GM18909 (cell line): ENCODE measurements at regions not wholly inside any gene's neighbourhood (a gene's known extent, or its start where the extent isn't known, plus 50 kb on each side); places are given as distances from the start of the nearest gene placed in this dataset.

Source experiments
- ATAC-seq: cut with Tn5 transposase; IDR thresholded peaks from one replicate; pipeline ENCODE4 v1.9.1; 2021; ENCODE audit warnings: mild to moderate bottlenecking; ENCODE audit not compliant: unreplicated experiment, poor library complexity

DNA sequence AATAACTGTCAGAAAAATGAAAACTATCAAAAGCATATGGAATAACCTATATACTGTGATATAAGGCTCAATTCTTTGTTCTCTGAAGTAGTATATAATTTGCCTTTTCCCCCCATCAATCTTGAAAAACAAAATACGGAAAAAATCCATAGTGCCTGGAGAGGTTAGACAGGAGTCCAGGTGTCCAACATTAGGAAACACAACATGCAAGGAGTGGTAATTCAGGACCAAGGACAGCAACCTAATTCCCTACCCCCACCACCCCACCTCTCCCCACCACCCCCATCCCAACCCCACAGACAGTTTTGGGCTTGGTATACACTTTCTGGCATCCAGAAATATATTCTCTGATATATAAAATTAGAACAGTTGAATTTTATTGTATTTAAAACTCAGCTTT, 55.1 kb upstream of the SLC25A26 start:
- ATAC-seq: no peak

DNA sequence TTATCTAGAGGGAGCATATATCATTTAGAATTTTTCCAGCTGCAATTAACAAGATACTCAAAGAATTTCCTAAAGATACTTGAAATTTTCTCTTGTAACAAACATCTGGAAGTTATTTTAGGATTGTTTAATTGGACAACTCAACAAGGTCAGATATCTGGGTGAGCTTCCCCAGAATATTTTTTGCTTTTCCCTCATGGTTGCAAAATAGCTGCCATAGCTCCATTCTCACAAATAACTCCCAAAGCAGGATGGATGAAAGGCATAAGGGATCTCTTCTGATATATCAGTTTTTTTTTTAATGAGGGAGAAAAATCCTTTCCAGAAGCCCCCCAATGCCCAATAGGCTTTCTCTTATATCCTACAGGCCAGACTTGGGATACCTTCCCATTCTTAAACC, 56.6 kb upstream of the SLC25A26 start:
- no peak for ATAC-seq

DNA sequence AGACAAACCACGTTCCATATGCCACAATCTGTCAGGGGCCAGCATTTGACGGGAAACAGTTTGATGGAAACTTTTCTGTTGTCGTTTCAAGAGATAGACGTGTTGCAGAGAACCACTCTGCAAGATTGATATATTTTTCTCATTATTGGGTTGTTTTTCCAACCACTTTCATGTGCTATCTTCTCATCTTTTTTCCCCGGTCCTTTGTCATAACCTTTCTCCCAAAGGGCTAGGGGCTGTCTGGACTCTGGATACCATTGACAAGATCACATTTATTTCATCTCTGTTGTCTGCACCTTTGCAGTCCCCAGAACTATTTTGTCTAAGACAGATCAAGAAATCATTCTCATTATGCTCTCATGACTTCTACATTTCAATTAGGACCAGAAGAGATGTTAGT, 57.6 kb upstream of the SLC25A26 start:
- ATAC-seq: no peak

GRCh38 chr3:66162766-66163165, 58.0 kb upstream of the SLC25A26 start:
- no peak for ATAC-seq

DNA sequence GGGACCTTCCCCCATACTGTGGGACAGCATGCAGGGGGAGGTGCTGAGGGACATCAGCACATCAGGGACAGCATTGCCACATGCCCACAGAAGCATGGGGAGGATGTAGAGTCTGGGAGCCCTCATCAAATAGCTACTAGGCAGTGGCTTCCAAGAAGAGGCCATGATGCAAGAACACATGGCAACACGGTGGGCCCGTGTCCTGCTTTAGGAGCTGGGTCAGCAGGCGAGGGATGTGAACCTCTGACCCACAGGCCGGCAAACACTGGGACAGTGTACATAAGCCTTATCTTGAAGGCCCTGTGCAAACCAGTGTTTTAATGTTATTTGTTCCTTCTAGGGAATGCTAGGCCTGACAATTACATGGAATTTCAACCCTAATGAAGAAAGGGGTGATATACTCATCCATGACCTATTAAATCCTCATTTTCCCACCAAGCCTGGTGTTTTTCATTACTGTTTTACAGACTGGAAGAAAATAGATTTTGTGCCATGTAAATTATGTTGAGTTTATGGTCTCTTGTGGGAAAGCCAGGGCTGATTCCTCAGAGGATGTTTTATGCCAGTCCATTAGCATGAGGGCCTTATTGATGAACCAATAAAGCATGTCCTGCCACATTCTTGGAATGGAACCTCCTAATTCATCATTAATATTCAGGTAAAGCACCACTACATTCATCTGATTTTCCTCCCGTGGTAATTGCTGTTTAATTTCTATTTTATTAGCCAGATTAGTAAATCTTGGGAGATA, 61.7 kb upstream of the SLC25A26 start:
- ATAC-seq: no peak

GRCh38 chr3:66154444-66154861, 66.3 kb upstream of the SLC25A26 start:
- no peak for ATAC-seq

GRCh38 chr3:66153481-66154443, 67.0 kb upstream of the SLC25A26 start:
- ATAC-seq: no peak

GRCh38 chr3:66152336-66152735, 68.5 kb upstream of the SLC25A26 start:
- ATAC-seq: no peak

DNA sequence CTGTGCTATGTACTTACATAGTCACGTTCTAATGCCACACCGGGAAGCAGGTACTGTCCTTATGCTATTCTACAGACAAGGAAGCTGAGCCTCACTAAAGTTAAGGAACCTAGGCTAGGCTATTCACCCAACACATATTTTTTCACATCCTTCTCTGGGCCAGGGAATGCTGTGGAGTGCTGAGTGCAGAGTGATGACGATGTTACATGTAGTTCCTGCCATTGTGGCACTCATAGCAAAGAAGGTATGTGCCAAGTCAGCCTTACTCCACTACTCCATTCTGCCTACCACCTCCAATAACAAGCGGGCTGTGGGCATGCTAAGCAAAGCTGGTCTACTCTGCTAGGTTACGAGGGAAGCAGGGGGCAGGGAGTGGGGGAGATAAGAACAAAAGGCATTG, 69.8 kb upstream of the SLC25A26 start:
- ATAC-seq: no peak

GRCh38 chr3:66149269-66149668, 71.5 kb upstream of the SLC25A26 start:
- ATAC-seq: no peak

DNA sequence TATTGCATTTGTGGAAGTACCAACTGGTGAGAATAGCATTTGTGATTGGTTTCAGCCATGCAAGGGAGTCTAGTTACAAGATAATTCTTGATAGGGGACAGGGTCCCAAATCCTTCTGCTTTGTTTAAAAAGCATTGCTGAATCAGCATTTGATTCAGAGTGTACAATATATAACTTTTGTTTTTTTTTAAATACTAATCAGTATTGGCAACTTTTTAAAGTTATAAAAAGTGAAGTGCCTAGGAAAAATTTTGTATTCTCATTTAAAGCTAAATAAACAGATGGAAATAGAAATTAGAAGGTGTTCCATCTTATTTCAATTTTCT, 75.4 kb upstream of the SLC25A26 start:
- ATAC-seq: no peak

DNA sequence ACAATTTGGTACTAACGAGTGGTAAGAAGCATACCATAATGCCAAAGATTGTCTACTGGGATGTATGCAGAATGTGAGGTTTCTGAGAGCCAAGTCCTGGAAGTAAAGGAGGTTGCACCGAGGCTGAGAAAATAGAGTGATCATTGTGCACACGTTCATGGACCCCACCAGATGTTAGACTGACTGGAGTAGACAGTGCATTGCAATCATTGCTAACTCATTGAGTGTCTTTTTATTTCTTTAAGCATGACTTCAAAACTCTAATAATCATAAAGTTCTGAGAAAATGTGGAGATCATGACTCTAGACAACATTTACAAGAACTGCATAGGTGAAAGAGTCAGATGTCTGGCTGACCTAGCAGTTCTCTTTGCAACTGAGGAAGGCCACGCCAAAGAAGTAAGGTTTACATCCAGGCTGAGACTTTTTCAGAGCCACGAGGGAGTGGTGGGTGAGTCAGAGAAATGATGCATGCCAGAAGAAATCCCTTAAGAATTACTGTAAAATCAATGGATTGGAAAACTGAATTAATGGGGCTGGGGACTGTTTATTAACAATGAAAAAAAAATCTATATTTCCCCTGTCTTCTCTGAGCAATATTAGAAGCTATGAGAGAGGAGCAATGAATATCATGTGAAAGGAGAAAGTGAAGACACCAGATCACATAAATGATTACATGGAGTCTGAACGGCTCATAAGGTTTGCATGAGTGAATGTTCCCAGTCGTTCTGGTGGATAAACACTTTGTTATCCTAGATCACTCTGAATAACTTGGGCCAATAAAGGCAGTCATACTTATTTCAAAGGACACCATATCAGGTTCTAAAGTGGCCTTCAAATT, 76.0 kb upstream of the SLC25A26 start:
- no peak for ATAC-seq

DNA sequence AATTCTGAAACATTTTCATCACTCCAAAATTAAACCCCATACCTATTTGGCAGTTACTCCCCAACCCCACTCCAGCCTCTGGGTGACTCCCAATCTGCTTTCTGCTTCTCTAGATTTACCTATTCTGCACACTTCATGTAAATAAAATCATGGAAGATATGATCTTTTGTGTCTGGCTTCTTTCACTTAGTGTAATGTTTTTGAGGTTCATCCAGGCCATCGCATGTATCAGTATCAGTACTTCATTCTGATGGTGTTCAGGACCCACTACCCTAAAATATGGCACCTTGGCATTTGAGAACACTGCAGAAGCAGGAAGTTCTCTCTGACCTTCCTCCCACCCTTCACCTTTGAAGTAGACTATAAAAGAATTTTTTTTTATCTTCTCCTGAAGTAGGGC, 78.7 kb upstream of the SLC25A26 start:
- ATAC-seq: no peak

GRCh38 chr3:66140743-66141372, 79.9 kb upstream of the SLC25A26 start:
- ATAC-seq: peak; percentile 71

GRCh38 chr3:66140106-66140505, 80.7 kb upstream of the SLC25A26 start:
- ATAC-seq: no peak

- ATAC-seq: no peak
Measured at GRCh38 chr3:66139415-66139814, 81.4 kb upstream of the SLC25A26 start.

DNA sequence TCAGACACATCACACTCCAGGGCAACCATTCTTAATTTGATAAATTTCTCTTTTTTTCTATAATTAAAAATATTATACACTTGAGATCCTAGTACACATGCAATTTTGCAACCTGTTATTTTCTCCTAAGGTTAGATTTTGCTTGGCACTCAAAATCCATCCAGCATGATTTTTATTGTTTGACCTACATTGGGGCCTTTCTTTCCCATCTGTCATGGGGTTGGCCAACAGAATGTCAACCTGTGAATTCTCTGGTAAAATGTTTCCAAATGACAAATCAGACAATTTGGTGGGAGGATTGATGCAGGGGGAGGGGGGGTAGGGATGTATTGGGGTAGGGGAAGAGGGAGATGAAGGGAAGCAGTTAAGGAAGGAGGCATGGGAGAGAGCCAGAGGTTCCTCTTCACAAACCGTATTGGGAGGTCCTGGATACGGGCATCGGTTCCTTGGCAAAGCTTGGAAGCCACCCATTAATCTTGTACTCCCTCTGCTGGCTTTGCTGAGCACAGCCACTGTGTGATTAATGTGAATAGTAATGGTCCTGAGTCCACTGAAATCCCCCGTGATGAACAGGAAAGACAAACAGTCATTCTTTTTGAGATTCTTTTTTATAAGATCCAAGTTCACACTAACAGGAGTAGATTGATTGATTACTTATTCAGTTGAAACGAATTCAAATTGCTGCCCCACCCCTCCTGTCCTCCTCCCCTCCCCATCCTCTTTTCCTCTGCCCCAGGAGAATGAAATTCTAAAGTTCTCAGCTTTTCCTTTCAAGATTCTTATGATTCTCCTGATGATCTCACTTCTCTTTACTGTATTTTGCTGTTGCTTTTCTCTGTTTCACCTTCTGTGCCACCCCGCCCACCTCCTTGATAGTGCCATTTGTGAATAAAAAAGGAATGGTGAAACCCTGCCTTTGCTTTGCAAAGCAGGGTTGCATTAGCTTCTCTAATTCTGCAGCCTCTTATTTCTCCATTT, 82.2 kb upstream of the SLC25A26 start:
- ATAC-seq: peak; percentile 68

DNA sequence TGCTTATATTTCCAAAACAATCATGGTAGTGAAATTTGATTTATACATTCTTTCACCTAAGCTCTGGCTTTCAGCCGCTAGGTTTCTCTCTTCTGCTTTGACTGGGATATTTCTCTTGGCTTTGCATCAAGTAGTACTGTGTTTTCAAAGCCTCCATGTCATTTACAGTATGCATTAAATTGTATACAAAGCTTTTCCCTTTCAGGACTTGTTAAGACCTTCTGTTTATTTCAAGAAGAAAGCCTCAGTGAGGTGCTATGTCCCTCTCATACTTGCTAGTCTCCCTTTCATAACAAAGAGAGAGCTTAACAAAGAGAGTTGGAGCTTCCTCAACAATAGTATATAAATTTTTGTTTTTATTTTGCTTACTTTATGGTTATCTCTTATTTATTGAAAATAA, 84.2 kb upstream of the SLC25A26 start:
- no peak for ATAC-seq

DNA sequence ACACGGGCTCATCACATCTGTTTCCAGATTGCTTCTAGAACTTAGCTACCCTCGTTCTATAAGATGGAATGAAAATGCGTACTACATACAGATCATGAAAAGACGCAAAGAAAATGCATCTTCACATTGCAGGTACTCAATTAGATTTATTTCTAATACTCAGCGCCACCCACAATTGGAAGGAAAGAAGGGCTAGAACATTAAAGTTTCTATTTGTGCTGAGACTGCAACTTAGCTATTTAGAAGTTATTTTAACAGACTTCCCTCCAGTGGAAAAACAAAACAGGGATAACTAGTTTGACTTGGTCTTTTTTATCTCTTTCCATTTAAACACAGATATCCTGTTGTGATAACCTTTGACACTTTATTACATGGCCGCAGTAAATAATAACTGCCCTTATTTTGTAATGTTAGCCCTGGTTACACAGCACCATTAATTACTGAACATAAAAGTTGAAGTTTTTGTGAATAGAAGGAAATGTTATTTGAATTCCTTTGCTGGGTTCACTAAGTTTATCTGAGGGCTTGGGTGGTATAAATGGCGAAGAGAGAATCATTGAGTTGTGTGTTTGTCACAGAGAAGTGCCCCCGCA, 86.9 kb upstream of the SLC25A26 start:
- no peak for ATAC-seq
